ENCODE measurements at regions not wholly inside any gene's neighbourhood (a gene's known extent, or its start where the extent isn't known, plus 50 kb on each side); places are given as distances from the start of the nearest gene placed in this dataset.

GRCh38 chr7:84389242-84389641, 194.7 kb upstream of the SEMA3A start:
- DNase-seq (ENCODE audit: low spot score): no peak

GRCh38 chr7:84387595-84387994, 193.0 kb upstream of the SEMA3A start:
- DNase-seq (ENCODE audit: low spot score): no peak

GRCh38 chr7:84384417-84384816, 189.8 kb upstream of the SEMA3A start:
- no peak for DNase-seq (ENCODE audit: low spot score)

- no peak for DNase-seq (ENCODE audit: low spot score)
Measured at GRCh38 chr7:84379446-84379845, 184.9 kb upstream of the SEMA3A start.

DNA sequence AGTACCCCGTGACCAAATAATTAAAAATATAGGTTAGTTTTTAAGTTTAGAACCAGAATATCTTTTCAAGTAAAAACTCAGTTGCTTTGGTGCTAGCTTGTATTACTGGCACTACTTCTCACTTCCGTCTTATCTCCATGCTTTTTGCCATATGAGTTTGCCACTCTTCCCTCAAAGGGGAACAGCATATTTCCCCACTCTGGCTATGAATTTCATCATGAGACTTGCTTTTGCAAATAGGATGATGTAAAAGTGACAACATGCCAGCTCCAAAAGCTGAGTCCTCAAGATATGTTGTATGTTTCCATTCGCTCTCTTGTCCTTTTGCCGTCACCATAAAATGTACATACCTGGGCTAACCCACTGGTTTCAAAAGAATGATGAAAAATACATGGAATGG, 178.1 kb upstream of the SEMA3A start:
- DNase-seq (ENCODE audit: low spot score): no peak

DNA sequence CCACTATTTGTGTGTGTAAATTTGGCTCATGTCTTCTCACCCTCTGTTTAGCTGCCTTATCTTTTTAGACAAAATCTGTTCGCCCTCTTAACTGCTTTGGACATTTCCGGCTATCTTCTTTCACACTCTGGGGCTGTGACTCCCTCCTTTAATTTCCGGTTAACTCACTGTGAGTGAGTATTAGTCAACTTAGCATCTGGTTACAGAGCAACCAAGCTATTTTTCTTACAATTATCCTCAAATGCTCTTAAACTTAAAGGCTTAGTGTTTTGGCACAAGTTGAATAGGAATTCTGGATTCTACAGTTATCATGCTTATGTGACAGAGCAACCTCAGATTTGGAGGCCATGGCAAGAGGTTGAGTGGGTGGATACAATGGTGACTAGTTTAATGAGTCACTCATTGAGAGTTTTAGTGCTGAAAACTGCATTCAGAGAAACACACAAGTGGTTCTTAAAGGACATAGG, 177.6 kb upstream of the SEMA3A start:
- DNase-seq (ENCODE audit: low spot score): no peak

DNA sequence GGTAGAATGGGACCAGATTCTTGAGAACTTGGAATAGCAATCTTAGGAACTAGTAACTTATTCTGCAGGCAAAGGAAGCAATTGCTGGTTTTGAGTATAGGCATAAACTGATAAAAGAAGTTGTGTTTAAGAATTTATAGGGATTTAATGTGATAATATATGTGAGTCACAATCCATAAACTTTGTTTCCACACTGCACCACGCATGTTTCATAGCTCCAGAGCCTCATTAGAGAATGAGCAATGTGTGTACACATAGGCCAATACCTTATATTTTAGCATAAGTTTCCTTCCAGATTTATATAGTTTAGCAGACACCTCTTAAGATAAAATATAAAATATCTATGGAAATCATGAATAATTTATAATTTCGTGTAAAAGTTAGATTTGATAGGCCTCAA, 175.5 kb upstream of the SEMA3A start:
- DNase-seq (ENCODE audit: low spot score): no peak

GRCh38 chr7:84368122-84368521, 173.5 kb upstream of the SEMA3A start:
- DNase-seq (ENCODE audit: low spot score): no peak

GRCh38 chr7:84364708-84365107, 170.1 kb upstream of the SEMA3A start:
- DNase-seq (ENCODE audit: low spot score): no peak

GRCh38 chr7:84363741-84364140, 169.2 kb upstream of the SEMA3A start:
- DNase-seq (ENCODE audit: low spot score): no peak

DNA sequence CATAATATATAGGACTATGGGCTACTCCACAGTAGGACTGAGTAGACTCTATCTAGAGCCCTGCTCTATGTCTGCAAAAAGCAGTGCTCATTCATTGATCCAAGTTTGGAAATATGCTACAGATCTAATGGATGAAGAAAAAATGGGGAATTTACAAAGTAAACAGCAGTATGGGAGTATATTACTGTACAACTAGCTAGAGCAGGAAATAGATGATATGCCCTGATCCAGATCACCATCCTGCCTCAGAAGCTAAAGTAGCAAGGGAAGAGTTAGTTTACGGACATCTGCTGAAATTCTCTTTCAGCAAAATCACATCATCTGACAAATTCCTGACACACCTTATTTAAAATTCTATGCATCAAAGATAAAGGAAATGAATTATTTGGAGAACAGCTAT, 168.2 kb upstream of the SEMA3A start:
- DNase-seq (ENCODE audit: low spot score): no peak

- DNase-seq (ENCODE audit: low spot score): no peak
Measured at GRCh38 chr7:84362360-84362759, 167.8 kb upstream of the SEMA3A start.

DNA sequence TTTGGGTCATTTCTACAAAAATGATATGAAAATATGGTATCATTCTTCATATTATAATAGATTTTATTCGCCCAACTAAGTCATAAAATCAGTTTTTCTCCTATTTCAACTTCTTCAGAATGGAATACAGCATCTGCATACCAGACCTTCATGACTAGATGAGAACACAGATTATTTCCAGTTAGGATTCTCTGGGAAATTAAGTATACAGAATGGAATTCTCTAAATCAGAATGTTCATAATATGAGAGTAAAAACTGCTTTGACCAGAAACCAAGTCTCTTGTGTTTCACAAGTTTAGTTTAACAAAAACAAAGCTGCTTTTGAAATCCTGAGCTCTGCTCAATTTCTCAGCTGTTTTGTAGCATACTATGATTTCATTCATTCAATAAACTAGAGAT, 160.3 kb upstream of the SEMA3A start:
- no peak for DNase-seq (ENCODE audit: low spot score)

DNA sequence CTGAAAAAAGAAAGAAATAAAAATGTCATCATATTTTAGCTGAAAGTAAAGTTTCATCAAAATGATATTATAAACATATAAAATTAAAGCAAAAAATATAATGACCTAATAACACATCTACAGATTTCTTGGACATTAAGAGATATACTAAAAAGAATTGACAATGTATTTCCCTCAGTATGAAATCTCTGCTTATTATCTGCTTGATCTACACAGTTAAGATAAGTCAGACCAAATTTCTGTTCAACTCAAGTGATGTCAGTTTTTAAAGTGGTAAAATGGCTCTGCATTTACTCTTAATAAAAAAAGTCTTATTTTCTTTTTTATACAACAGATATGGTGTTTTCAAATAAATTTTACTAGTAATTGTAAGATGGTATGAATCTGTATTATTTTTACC, 159.4 kb upstream of the SEMA3A start:
- no peak for DNase-seq (ENCODE audit: low spot score)

DNA sequence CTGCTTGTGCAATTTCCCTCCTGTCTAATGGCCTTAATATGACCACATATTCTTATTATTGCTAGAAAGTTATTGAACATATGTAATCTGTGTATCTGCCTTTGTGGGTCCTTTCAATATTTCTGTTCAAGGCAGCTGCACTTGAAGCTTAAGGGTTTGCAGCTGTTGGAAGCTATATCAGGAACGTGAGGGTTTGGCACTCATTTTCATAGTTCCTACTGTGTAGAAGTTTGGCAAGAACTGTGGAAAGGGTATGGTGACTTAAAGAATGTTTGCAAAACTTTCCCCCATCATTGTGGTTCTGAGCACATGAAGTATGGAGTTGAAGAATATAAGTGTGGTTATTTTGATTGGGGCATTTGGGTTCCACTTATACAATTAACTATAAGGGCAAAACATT, 144.7 kb upstream of the SEMA3A start:
- DNase-seq (ENCODE audit: low spot score): no peak

DNA sequence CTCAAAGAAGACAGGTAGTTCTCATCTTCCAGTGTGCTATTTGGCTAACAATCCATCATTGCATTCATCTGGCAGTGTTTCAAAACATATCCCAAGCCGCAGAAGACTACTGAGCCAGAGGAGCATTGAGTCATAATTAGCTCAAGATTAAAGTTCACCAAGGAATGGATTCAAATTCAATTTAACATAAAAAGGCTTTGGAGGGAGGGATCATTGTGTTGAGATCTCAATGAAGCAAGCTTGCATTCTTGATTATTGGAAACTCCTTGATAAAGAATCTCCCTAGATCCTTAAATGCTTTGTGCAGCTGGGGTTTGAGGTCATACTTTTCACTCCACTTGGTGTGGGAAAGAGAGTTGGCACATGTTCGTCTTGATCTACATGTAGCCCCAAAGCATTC, 142.8 kb upstream of the SEMA3A start:
- DNase-seq (ENCODE audit: low spot score): no peak

DNA sequence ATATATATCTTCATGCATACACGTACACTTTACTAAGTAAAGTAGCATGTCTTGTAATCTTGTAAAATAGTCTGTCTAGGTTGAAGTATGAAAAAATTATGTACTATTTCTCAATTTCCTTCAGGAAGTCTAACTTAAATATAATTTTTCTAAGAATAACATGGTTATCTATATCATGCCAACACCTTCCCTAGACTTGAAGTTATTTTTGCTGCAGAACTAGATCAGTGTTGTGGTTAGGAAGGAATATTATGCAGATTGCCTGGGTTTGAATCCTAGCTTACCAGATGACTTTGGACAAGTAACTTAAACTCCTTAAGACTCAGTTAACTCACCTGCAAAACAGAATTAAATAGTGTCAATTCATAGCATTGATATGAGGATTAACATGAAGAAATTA, 142.2 kb upstream of the SEMA3A start:
- DNase-seq (ENCODE audit: low spot score): no peak

- DNase-seq (ENCODE audit: low spot score): no peak
Measured at GRCh38 chr7:84336303-84336702, 141.7 kb upstream of the SEMA3A start.

DNA sequence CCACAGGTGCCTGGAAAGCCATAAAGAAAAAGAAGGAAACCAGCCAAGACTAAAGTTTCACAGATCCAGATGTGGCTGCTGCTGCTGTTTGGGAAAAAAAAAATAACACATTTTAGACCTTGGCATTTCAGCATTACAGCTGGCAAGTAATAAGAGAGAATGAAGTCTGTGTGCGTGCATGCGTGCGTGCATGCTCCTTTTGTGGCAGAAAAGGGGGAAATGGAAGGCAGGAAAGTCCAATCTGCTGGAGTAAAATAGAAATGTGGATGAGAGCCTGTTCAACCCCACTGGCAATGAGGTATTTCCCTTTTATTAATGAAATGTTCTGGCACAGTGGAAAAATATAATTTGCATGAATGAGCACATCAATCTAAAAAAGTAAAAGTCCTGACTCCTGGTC, 137.0 kb upstream of the SEMA3A start:
- DNase-seq (ENCODE audit: low spot score): no peak

GRCh38 chr7:84328571-84328970, 134.0 kb upstream of the SEMA3A start:
- no peak for DNase-seq (ENCODE audit: low spot score)

DNA sequence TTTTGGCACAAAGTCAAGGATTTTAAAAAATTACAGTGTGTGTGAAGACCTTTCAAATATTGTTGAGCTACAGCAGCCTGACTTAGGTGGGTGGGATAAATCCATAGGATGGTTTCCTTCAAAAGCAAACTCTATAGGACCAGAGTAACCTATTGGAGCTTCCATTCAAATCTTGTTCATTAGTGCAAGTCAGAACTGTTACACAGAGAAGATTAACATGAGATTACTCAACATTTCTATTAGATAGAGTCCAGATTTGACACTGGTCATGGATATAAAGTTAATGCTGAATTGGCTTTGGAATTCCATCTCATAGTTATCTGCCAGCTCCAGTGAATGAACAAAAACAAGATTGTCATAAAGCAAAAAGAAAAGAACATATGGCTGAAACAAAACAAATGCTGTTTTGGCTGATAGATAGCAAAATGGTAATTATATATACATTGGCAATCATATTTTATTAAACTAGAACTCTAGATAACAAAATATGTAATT, 129.6 kb upstream of the SEMA3A start:
- no peak for DNase-seq (ENCODE audit: low spot score)

DNA sequence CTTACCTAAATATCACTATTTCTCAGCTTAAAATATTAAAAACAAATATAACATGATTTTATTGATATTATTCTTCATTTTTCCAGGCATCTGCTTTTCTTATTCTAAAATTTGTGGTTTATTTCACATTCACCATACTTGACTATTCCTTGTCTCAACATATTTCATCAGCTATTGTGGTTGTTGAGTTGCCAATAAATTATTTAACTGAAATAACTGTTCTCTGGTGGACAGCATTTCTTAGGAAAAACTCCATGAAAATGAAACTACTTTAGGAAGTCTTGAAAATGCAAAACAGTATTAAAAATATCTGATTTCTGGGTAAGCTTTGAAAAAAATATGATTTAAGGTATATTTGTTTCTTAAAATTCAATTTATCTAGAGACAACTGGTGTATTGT, 122.9 kb upstream of the SEMA3A start:
- no peak for DNase-seq (ENCODE audit: low spot score)

DNA sequence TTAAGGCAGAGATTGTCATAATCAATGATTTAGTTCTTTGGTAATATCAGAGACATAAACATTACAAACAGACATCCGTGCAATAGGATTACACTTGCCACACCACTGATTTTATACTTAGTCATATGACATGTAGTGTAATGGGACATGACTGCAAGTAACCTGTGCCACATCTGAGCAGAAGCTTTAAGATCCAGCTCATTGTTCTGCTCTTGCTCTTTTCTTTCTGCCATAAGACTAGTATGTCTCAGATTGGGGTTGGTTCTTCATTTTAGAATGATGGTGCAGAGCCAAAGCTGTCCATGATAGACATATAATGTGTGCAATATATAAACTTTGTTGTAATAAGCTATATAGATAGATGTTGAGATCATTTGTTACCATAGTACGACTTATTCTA, 119.7 kb upstream of the SEMA3A start:
- DNase-seq (ENCODE audit: low spot score): no peak

DNA sequence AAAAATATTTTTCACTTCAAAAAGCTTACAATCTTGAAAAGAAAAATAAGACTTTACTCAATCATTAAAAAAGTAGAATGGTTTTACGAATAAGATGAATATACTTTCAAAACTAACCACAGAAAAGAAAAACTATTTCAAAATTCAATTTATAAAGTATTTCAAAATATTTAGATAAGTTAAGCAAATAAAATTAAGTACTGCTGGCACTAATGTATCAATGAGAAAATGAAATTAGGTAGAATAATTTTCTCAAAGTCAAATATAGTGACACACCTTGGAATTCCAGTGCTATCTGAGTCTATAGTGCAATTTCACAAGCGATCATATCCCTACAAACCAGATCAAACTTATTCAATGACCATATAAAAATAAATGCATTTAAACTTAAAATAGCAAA, 109.8 kb upstream of the SEMA3A start:
- no peak for DNase-seq (ENCODE audit: low spot score)

DNA sequence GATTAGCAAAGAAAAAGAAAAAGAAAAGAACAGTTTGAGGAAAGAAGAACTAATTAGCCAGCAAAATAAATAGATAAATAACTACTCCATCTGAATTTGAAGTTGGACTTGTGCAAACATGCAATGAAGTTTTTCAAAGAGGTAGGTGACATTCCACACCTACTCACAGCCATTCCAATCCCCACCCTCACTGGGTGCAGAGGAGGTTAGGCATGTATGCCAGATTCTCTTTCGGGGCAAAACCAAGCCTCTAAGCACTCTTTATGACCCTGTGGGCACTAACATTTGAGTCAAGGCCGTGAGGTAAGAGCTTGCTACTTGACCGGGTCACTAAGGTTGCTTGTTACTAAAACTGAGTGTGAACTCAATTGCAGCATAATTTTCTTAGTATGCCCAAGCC, 108.4 kb upstream of the SEMA3A start:
- no peak for DNase-seq (ENCODE audit: low spot score)
